ENCODE measurements at regions not wholly inside any gene's neighbourhood (a gene's known extent, or its start where the extent isn't known, plus 50 kb on each side); places are given as distances from the start of the nearest gene placed in this dataset.

DNA sequence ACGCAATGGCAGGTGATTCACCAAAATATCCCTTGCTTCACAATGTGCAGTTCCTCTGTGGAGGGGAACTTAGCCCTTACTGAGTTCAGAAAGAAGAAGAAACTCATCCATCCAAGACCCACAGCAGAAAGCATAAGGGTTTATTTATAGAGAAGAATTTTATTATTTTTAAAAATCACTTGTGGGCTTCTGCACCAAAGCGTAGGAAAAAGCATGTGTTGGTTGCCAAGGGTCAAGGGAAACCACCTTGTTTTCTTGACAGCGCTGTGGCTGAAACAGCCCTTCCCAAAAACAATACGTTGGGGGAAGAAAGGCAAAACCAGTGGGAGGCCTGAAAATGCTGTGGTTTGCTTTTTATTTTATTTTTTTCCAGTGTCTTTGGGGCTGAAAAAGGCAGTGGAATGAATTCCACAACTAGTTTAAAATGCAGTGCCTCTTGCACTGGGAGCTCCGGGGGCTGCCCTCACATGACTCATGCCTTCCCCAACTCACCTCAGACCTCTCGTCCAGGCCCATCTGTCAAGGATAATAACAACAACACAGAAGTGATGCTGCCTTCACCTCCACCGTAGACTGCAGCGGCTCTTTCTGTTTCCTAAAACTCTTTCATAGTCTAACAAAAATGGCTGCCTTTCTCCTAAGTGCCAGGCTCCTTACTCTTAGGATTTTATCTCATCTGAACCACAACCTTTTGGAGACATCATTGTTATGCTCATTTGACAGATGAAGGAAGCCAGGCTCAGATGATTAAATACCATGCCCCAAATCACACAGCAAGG is 224.2 kb upstream of the JUN start:
- peak in 1 of 2 donors; percentile 39 for DNase-seq
- Histone ChIP-seq H3K27ac (peak overlapping the region; percentile 10 to 62 (median 30)), H3K4me1 (peaks cover 22 to 37% of the 10 kb centered on the region in 2 donors), H3K36me3 (no peaks in the 10 kb centered on the region), H3K9me3 (no peaks in the 10 kb centered on the region), H3K4me3 (replicated peaks in 1 of 3) (no peak overlapping the region), H3K27me3 (no peaks in the 10 kb centered on the region)
- 54 to 64% methylated on average over 8 of the region's 8 CpGs for WGBS, 2 donors
- no peak for TF ChIP-seq POLR2A (IDR thresholded peaks at IDR 0.05)
- TF ChIP-seq, protein P1, sequence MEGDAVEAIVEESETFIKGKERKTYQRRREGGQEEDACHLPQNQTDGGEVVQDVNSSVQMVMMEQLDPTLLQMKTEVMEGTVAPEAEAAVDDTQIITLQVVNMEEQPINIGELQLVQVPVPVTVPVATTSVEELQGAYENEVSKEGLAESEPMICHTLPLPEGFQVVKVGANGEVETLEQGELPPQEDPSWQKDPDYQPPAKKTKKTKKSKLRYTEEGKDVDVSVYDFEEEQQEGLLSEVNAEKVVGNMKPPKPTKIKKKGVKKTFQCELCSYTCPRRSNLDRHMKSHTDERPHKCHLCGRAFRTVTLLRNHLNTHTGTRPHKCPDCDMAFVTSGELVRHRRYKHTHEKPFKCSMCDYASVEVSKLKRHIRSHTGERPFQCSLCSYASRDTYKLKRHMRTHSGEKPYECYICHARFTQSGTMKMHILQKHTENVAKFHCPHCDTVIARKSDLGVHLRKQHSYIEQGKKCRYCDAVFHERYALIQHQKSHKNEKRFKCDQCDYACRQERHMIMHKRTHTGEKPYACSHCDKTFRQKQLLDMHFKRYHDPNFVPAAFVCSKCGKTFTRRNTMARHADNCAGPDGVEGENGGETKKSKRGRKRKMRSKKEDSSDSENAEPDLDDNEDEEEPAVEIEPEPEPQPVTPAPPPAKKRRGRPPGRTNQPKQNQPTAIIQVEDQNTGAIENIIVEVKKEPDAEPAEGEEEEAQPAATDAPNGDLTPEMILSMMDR (IDR thresholded peaks at IDR 0.05), result peak in 1 of 6 experiments; percentile 5
- intact Hi-C loops (cut with DNase I), result no loop called here

DNA sequence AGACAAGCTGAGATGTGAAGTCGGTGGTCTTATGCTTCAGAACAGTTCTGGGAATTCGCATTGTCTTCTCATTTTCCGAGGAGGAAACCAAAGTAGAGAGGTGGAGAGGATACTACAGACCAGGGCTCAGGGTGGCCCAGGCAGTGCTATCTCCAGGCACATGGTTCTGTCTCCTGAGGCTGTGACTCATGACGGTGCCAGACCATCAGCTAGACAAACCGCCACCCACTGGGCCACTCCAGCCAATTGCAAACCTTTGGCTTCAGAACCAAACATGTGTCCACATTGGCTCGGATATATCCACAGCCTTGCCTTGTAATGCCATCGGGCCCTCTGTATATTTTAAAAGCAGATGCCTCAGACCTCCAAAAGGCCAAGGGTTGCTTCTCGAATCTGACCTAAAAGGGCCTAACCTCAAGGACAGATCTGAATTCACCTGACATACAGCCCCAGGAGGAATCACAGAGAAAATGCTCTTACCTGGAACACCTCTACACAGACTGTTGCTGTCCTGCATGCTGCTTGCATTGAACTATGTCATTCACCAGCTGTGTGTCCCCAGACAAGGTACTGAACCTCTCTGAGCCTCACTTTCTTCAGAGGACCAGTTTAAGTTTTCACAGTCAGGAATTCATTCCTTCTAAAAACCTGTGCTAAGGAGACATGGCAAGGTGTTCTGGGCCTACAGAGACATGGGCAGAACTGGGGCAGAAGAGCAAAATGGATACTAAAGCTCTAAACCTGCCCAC is 224.9 kb upstream of the JUN start:
- peaks cover 24 to 40% of the 10 kb centered on the region in 2 donors for H3K4me1 ChIP-seq
- H3K27ac ChIP-seq, result peak overlapping the region in 1 of 3 donors; percentile 62
- no peaks in the 10 kb centered on the region for H3K27me3 ChIP-seq
- H3K36me3 ChIP-seq, result no peaks in the 10 kb centered on the region
- 89 to 99% methylated on average over 8 of the region's 8 CpGs for WGBS, 2 donors
- intact Hi-C loops (cut with DNase I), result no loop called here
- no peak overlapping the region for H3K4me3 ChIP-seq (replicated peaks in 1 of 3)
- DNase-seq, result no peak
- no peaks in the 10 kb centered on the region for H3K9me3 ChIP-seq
- no peak for TF ChIP-seq POLR2A (IDR thresholded peaks at IDR 0.05)
- TF ChIP-seq, protein P1 (IDR thresholded peaks at IDR 0.05), result no peak

DNA sequence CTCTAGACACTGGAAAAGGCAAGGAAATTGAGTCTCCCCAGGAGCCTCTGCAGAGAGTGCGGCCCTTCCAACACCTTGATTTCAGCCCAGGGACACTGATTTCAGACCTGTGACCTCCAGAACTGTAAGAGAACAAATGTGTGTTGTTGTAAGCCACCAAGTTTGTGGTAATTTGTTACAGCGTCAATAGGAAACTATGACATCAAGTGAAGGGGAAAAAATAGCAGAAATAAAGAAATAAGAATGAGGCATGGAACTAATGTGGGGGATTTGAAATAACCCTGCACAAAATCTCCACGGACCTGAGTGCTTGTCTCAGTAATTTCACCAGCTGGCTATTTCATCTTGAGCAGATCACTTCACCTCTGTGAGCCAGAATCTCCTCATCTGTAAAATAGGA is 227.8 kb upstream of the JUN start:
- H3K4me3 ChIP-seq (replicated peaks in 1 of 3), result no peak overlapping the region
- H3K36me3 ChIP-seq, result no peaks in the 10 kb centered on the region
- no peak for DNase-seq
- H3K4me1 ChIP-seq, result peaks cover 24 to 38% of the 10 kb centered on the region in 2 donors
- no peak for TF ChIP-seq POLR2A (IDR thresholded peaks at IDR 0.05)
- TF ChIP-seq, protein P1 (IDR thresholded peaks at IDR 0.05), result no peak
- no peaks in the 10 kb centered on the region for H3K9me3 ChIP-seq
- intact Hi-C loops (cut with DNase I), result no loop called here
- no peak overlapping the region for H3K27ac ChIP-seq
- H3K27me3 ChIP-seq, result no peaks in the 10 kb centered on the region
- WGBS, 2 donors, result 89 to 91% methylated on average over 3 of the region's 3 CpGs

DNA sequence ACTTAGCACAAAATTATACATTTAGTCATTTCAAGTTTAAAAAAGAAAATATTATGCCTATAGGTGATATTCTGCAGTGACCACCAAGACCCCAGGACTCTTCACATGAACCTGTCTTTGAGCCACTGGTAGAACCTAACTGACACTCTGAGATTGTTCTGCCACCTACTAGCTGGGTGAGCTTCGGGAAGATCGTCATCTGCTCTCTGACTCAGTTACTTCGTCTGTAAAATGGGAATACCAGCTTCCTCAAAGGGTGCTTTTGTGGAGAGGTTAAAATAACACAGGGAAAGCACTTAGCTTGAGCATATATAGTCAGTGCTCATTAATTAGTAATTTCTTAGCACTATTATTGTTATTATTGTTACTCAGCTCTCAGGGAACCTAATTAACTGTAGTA is 228.5 kb upstream of the JUN start:
- TF ChIP-seq, protein P1 (IDR thresholded peaks at IDR 0.05), result no peak
- no peak for TF ChIP-seq POLR2A (IDR thresholded peaks at IDR 0.05)
- Histone ChIP-seq H3K9me3 (no peaks in the 10 kb centered on the region), H3K27ac (peak overlapping the region in 2 of 3 donors; percentile 89 to 97), H3K36me3 (no peaks in the 10 kb centered on the region), H3K27me3 (no peaks in the 10 kb centered on the region), H3K4me1 (peaks cover 21 to 31% of the 10 kb centered on the region in 2 donors), H3K4me3 (replicated peaks in 1 of 3) (no peak overlapping the region)
- WGBS, 2 donors, result 91% methylated on average over 3 of the region's 3 CpGs
- no peak for DNase-seq
- intact Hi-C loops (cut with DNase I), result no loop called here

Data from thyroid gland (tissue), 4 donors.